OCI-LY1 (cell line): ENCODE measurements at regions not wholly inside any gene's neighbourhood (a gene's known extent, or its start where the extent isn't known, plus 50 kb on each side); places are given as distances from the start of the nearest gene placed in this dataset.

Source experiments
- H2AFZ ChIP-seq: fragments of 200-600 bp; sonication (generic), shearing (Covaris generic); 2 replicates; pipeline ENCODE4 v1.6.0; 2014; ENCODE audit warnings: antibody characterized with exemption, mild to moderate bottlenecking, low read length
- H3F3A ChIP-seq: fragments of 200-600 bp; sonication (generic), shearing (Covaris generic); 2 replicates; pipeline ENCODE4 v1.6.0; 2014; ENCODE audit warnings: mild to moderate bottlenecking, antibody characterized with exemption, low read length, moderate library complexity; ENCODE audit not compliant: insufficient read depth
- H3K27ac ChIP-seq: fragments of 200-600 bp; sonication (generic); 2 replicates; pipeline ENCODE4 v1.5.1; 2014; ENCODE audit warnings: low read length, mixed run types, mild to moderate bottlenecking, low read depth; ENCODE audit not compliant: poor library complexity, severe bottlenecking
- H3K27me3 ChIP-seq: fragments of 200-600 bp; sonication (generic); 2 replicates; pipeline ENCODE4 v1.6.0; 2014; ENCODE audit warnings: antibody characterized with exemption, mild to moderate bottlenecking, low read length, moderate library complexity; ENCODE audit not compliant: insufficient read depth
- H3K36me3 ChIP-seq: fragments of 200-600 bp; sonication (generic); 2 replicates; pipeline ENCODE4 v1.6.1; 2014; ENCODE audit warnings: mild to moderate bottlenecking, antibody characterized with exemption, low read length, moderate library complexity, mixed read lengths; ENCODE audit not compliant: insufficient read depth
- H3K4me1 ChIP-seq: fragments of 200-600 bp; sonication (generic); 2 replicates; pipeline ENCODE4 v1.5.1; 2014; ENCODE audit warnings: mild to moderate bottlenecking, low read length, moderate library complexity; ENCODE audit not compliant: insufficient read depth, severe bottlenecking
- H3K4me2 ChIP-seq: fragments of 200-600 bp; sonication (generic), shearing (Covaris generic); 2 replicates; pipeline ENCODE4 v1.6.1; 2014; ENCODE audit warnings: low read length
- H3K4me3 ChIP-seq: fragments of 200-600 bp; sonication (generic); 2 replicates; pipeline ENCODE4 v1.5.1; 2014; ENCODE audit warnings: low read length, low read depth, mild to moderate bottlenecking, mixed read lengths; ENCODE audit not compliant: poor library complexity, severe bottlenecking
- H3K79me2 ChIP-seq: fragments of 200-600 bp; shearing (Covaris generic); 2 replicates; pipeline ENCODE4 v1.6.1; 2016; ENCODE audit warnings: mixed run types, low read length, mixed read lengths; ENCODE audit not compliant: insufficient read depth
- H3K9ac ChIP-seq: fragments of 200-600 bp; sonication (generic), shearing (Covaris generic); 2 replicates; pipeline ENCODE4 v1.6.1; 2014; ENCODE audit warnings: mild to moderate bottlenecking, low read length, mixed read lengths
- H3K9me2 ChIP-seq: fragments of 200-600 bp; sonication (generic), shearing (Covaris generic); 2 replicates; pipeline ENCODE4 v1.6.1; 2014; ENCODE audit warnings: low read depth, mild to moderate bottlenecking, low read length, mixed read lengths
- H3K9me3 ChIP-seq: fragments of 200-600 bp; shearing (Covaris generic); 2 replicates; pipeline ENCODE4 v1.6.1; 2014; ENCODE audit warnings: low read length, mixed read lengths
- H4K20me1 ChIP-seq: fragments of 200-600 bp; sonication (generic), shearing (Covaris generic); 2 replicates; pipeline ENCODE4 v1.6.0; 2016; ENCODE audit warnings: mild to moderate bottlenecking, low read length; ENCODE audit not compliant: insufficient read depth
- CTCF ChIP-seq: fragments of 200-600 bp; sonication (generic), shearing (Covaris generic); IDR thresholded peaks from 2 replicates; pipeline ENCODE4 v1.5.1; 2017; ENCODE audit warnings: mild to moderate bottlenecking, antibody characterized with exemption, low read length, moderate library complexity, mixed read lengths
- EZH2 ChIP-seq: fragments of 200-600 bp; sonication (generic), shearing (Covaris generic); IDR thresholded peaks from 2 replicates; pipeline ENCODE4 v1.8.0; 2017; ENCODE audit warnings: borderline replicate concordance, mixed run types, mild to moderate bottlenecking, antibody characterized with exemption, low read length, moderate library complexity, mixed read lengths

DNA sequence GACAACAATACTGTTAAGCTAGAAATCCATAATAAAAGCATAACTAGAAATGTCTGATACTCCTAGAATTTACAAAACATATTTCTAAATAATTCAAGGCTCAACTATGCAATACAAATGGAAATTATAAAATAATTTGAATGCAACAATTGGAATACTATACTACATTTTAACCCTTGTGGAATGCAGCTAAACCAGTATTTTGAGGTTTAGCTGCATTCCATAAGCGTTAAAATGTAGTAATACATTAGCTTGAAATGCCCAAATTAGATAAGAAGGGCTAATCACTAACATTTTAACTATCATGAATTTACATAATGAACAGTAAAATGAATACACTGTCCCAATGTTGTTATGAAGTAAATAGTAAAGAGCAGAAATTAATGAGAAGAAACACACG, 617.2 kb upstream of the CHORDC1 start:
- no peak overlapping the region for H3K27ac ChIP-seq
- H3K9me3 ChIP-seq = no peaks in the 10 kb centered on the region
- no peak overlapping the region for H3K4me2 ChIP-seq
- no peaks in the 10 kb centered on the region for H3K4me1 ChIP-seq
- H3K36me3 ChIP-seq = no peaks in the 10 kb centered on the region
- H3F3A ChIP-seq = no peaks in the 10 kb centered on the region
- no peaks in the 10 kb centered on the region for H4K20me1 ChIP-seq
- H2AFZ ChIP-seq = no peak overlapping the region
- H3K4me3 ChIP-seq = no peak overlapping the region
- H3K79me2 ChIP-seq = no peaks in the 10 kb centered on the region
- H3K27me3 ChIP-seq = no peaks in the 10 kb centered on the region
- TF ChIP-seq EZH2 = no peak
- no peak for TF ChIP-seq CTCF
- H3K9me2 ChIP-seq = no peaks in the 10 kb centered on the region
- no peak overlapping the region for H3K9ac ChIP-seq

DNA sequence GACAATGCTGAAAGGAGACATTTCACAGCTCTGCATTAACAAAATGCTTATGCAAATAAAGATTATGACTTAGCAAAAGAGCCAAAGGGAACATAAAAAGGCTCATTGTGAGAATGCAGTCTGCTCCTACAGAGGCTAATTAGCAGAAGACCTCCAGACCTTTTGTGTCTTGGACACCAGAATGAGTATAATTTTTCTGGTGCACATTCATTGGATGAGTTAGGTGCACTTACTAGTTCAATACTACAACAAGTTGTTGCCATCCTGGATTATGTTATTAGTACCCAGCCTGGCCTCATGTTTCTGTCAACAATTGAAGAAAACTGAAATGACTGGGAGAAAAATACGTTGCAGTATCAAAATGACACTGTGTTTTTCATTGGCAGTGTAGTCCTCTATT, 613.2 kb upstream of the CHORDC1 start:
- Histone ChIP-seq H3K27me3 (no peaks in the 10 kb centered on the region), H3K79me2 (no peaks in the 10 kb centered on the region), H3F3A (no peaks in the 10 kb centered on the region), H3K27ac (no peak overlapping the region), H3K9ac (no peak overlapping the region), H3K4me1 (no peaks in the 10 kb centered on the region), H3K4me3 (no peak overlapping the region), H4K20me1 (no peaks in the 10 kb centered on the region), H3K36me3 (no peaks in the 10 kb centered on the region), H3K9me2 (no peaks in the 10 kb centered on the region), H3K9me3 (no peaks in the 10 kb centered on the region), H3K4me2 (no peak overlapping the region), H2AFZ (no peak overlapping the region)
- TF ChIP-seq EZH2 (no peak), CTCF (no peak)

DNA sequence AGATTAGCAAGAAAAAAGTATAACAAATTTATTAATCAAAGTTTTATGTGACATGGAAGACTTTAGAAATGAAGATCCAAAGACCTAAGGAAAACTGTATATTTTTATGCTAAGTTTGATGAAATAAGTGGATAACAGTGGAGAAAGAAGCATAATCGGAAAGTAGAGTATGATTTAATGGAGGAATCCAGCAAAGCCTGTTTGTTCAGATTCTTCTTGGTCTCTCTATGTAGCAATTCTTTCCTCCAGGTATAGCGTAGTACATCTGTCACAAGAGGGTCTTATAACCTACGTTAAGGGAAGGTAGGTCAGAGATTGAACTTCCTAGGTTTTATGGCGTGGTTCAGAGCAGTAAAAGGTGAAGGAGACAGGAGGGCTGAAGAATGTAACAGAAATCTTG, 600.6 kb upstream of the CHORDC1 start:
- Histone ChIP-seq H3K9me3 (no peaks in the 10 kb centered on the region), H3K9ac (no peak overlapping the region), H4K20me1 (no peaks in the 10 kb centered on the region), H3K79me2 (no peaks in the 10 kb centered on the region), H3F3A (no peaks in the 10 kb centered on the region), H3K27ac (no peak overlapping the region), H3K4me1 (no peaks in the 10 kb centered on the region), H3K27me3 (no peaks in the 10 kb centered on the region), H3K4me2 (no peak overlapping the region), H3K4me3 (no peak overlapping the region), H3K36me3 (no peaks in the 10 kb centered on the region), H2AFZ (no peak overlapping the region), H3K9me2 (no peaks in the 10 kb centered on the region)
- TF ChIP-seq CTCF = no peak
- TF ChIP-seq EZH2 = no peak

DNA sequence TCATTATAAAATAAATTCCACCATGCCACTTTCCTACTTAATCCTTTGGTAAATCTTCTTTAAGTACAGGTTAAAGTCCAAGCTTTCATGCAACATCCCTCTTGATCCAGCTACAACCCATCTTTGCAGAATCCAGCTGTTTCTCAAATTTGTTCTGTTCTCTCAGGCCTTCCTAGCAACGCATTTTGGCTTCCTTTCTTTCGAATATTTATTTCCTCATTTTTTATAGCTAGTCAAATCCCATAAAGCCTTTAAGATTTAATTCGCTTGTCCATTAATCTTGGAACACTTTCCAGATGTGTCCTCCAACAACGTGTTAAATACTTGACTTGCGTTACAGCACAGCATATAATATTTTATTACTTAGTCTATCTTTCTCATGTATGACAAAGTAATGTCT, 600.1 kb upstream of the CHORDC1 start:
- Histone ChIP-seq H3K4me1 (no peaks in the 10 kb centered on the region), H3K36me3 (no peaks in the 10 kb centered on the region), H3K4me2 (no peak overlapping the region), H4K20me1 (no peaks in the 10 kb centered on the region), H2AFZ (no peak overlapping the region), H3F3A (no peaks in the 10 kb centered on the region), H3K27me3 (no peaks in the 10 kb centered on the region), H3K27ac (no peak overlapping the region), H3K9me2 (no peaks in the 10 kb centered on the region), H3K79me2 (no peaks in the 10 kb centered on the region), H3K4me3 (no peak overlapping the region), H3K9ac (no peak overlapping the region), H3K9me3 (no peaks in the 10 kb centered on the region)
- no peak for TF ChIP-seq EZH2
- TF ChIP-seq CTCF = no peak
